ENCODE measurements at regions not wholly inside any gene's neighbourhood (a gene's known extent, or its start where the extent isn't known, plus 50 kb on each side); places are given as distances from the start of the nearest gene placed in this dataset.

GRCh38 chr2:8000870-8001269 is 681.0 kb upstream of the ID2 start:
- Histone ChIP-seq H3K9me3 (no peaks in the 10 kb centered on the region), H3K36me3 (ENCODE audit: control insufficient read depth, insufficient read depth, low read length) (no peaks in the 10 kb centered on the region), H3K4me1 (peaks cover 12% of the 10 kb centered on the region), H3K27me3 (replicated peaks; ENCODE audit: control insufficient read depth, insufficient read depth, low read length) (no peaks in the 10 kb centered on the region), H3K4me3 (ENCODE audit: low read depth, low read length) (no peak overlapping the region)
- ChIA-PET POLR2A (no interaction called here), CTCF (no interaction called here)
- TF ChIP-seq CTCF (IDR thresholded peaks at IDR 0.05; ENCODE audit: insufficient read depth in 1 of 2, low read depth in 1 of 2, low read length in 1 of 2, severe bottlenecking in 1 of 2, unreplicated experiment in 1 of 2): peak; percentile 17 to 34
- H3K4me3 Mint-ChIP-seq (ENCODE audit: unreplicated experiment): no peak overlapping the region
- DNase-seq: peak in 1 of 2 experiments; percentile 14
- H3K27ac Mint-ChIP-seq (ENCODE audit: unreplicated experiment): no peak overlapping the region
- no peaks in the 10 kb centered on the region for H3K27me3 Mint-ChIP-seq (ENCODE audit: insufficient read depth, unreplicated experiment)
- intact Hi-C loops (cut with micrococcal nuclease; ENCODE audit: unreplicated experiment): no loop called here
- no peaks in the 10 kb centered on the region for H3K9me3 Mint-ChIP-seq (ENCODE audit: unreplicated experiment)
- no peaks in the 10 kb centered on the region for H3K36me3 Mint-ChIP-seq (ENCODE audit: insufficient read depth, unreplicated experiment)
- H3K4me1 Mint-ChIP-seq (ENCODE audit: low read depth, unreplicated experiment): no peaks in the 10 kb centered on the region
- no TSS peak for BruUV-seq (replicated peaks)

- no peak overlapping the region for H3K4me3 Mint-ChIP-seq (ENCODE audit: unreplicated experiment)
- H3K9me3 Mint-ChIP-seq (ENCODE audit: unreplicated experiment): no peaks in the 10 kb centered on the region
- intact Hi-C loops (cut with micrococcal nuclease; ENCODE audit: unreplicated experiment): no loop called here
- H3K9me3 ChIP-seq: no peaks in the 10 kb centered on the region
- no peaks in the 10 kb centered on the region for H3K36me3 ChIP-seq (ENCODE audit: control insufficient read depth, insufficient read depth, low read length)
- TF ChIP-seq CTCF (IDR thresholded peaks at IDR 0.05; ENCODE audit: insufficient read depth in 1 of 2, low read depth in 1 of 2, low read length in 1 of 2, severe bottlenecking in 1 of 2, unreplicated experiment in 1 of 2): no peak
- H3K4me1 Mint-ChIP-seq (ENCODE audit: low read depth, unreplicated experiment): no peaks in the 10 kb centered on the region
- CTCF ChIA-PET: no interaction called here
- no peaks in the 10 kb centered on the region for H3K27me3 Mint-ChIP-seq (ENCODE audit: insufficient read depth, unreplicated experiment)
- no TSS peak for BruUV-seq (replicated peaks)
- DNase-seq: no peak
- no peaks in the 10 kb centered on the region for H3K36me3 Mint-ChIP-seq (ENCODE audit: insufficient read depth, unreplicated experiment)
- no peak overlapping the region for H3K4me3 ChIP-seq (ENCODE audit: low read depth, low read length)
- no peak overlapping the region for H3K27ac Mint-ChIP-seq (ENCODE audit: unreplicated experiment)
- H3K27me3 ChIP-seq (replicated peaks; ENCODE audit: control insufficient read depth, insufficient read depth, low read length): no peaks in the 10 kb centered on the region
- POLR2A ChIA-PET: no interaction called here
- peaks cover 12% of the 10 kb centered on the region for H3K4me1 ChIP-seq
These were observed 679.0 kb upstream of the ID2 start for GRCh38 chr2:8002765-8003393.

- no peaks in the 10 kb centered on the region for H3K9me3 Mint-ChIP-seq (ENCODE audit: unreplicated experiment)
- H3K36me3 Mint-ChIP-seq (ENCODE audit: insufficient read depth, unreplicated experiment): no peaks in the 10 kb centered on the region
- Histone ChIP-seq H3K4me1 (peaks cover 12% of the 10 kb centered on the region), H3K9me3 (no peaks in the 10 kb centered on the region), H3K27me3 (replicated peaks; ENCODE audit: control insufficient read depth, insufficient read depth, low read length) (no peaks in the 10 kb centered on the region), H3K36me3 (ENCODE audit: control insufficient read depth, insufficient read depth, low read length) (no peaks in the 10 kb centered on the region), H3K4me3 (ENCODE audit: low read depth, low read length) (no peak overlapping the region)
- H3K27ac Mint-ChIP-seq (ENCODE audit: unreplicated experiment): no peak overlapping the region
- ChIA-PET POLR2A (no interaction called here), CTCF (no interaction called here)
- no peak overlapping the region for H3K4me3 Mint-ChIP-seq (ENCODE audit: unreplicated experiment)
- DNase-seq: no peak
- intact Hi-C loops (cut with micrococcal nuclease; ENCODE audit: unreplicated experiment): no loop called here
- no peak for TF ChIP-seq CTCF (IDR thresholded peaks at IDR 0.05; ENCODE audit: insufficient read depth in 1 of 2, low read depth in 1 of 2, low read length in 1 of 2, severe bottlenecking in 1 of 2, unreplicated experiment in 1 of 2)
- no peaks in the 10 kb centered on the region for H3K27me3 Mint-ChIP-seq (ENCODE audit: insufficient read depth, unreplicated experiment)
- no peaks in the 10 kb centered on the region for H3K4me1 Mint-ChIP-seq (ENCODE audit: low read depth, unreplicated experiment)
- no TSS peak for BruUV-seq (replicated peaks)
These were observed 678.3 kb upstream of the ID2 start for GRCh38 chr2:8003462-8004075.

Measured in Caco-2 (cell line).